ENCODE measurements at regions not wholly inside any gene's neighbourhood (a gene's known extent, or its start where the extent isn't known, plus 50 kb on each side); places are given as distances from the start of the nearest gene placed in this dataset.

- TF ChIP-seq, protein P1, sequence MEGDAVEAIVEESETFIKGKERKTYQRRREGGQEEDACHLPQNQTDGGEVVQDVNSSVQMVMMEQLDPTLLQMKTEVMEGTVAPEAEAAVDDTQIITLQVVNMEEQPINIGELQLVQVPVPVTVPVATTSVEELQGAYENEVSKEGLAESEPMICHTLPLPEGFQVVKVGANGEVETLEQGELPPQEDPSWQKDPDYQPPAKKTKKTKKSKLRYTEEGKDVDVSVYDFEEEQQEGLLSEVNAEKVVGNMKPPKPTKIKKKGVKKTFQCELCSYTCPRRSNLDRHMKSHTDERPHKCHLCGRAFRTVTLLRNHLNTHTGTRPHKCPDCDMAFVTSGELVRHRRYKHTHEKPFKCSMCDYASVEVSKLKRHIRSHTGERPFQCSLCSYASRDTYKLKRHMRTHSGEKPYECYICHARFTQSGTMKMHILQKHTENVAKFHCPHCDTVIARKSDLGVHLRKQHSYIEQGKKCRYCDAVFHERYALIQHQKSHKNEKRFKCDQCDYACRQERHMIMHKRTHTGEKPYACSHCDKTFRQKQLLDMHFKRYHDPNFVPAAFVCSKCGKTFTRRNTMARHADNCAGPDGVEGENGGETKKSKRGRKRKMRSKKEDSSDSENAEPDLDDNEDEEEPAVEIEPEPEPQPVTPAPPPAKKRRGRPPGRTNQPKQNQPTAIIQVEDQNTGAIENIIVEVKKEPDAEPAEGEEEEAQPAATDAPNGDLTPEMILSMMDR (conservative IDR thresholded peaks at IDR 0.05 in 1 of 2, IDR thresholded peaks at IDR 0.05 in 1 of 2; ENCODE audit: extremely low read depth in 1 of 2, insufficient read depth in 1 of 2, low read depth in 1 of 2, low read length in 2 of 2): no peak
- TF ChIP-seq EZH2 (IDR thresholded peaks at IDR 0.05; ENCODE audit: borderline replicate concordance, low read length): no peak
Measured at GRCh38 chr1:87968197-87968955, 639.7 kb downstream of the LMO4 start.
